ENCODE measurements at regions not wholly inside any gene's neighbourhood (a gene's known extent, or its start where the extent isn't known, plus 50 kb on each side); places are given as distances from the start of the nearest gene placed in this dataset.

DNA sequence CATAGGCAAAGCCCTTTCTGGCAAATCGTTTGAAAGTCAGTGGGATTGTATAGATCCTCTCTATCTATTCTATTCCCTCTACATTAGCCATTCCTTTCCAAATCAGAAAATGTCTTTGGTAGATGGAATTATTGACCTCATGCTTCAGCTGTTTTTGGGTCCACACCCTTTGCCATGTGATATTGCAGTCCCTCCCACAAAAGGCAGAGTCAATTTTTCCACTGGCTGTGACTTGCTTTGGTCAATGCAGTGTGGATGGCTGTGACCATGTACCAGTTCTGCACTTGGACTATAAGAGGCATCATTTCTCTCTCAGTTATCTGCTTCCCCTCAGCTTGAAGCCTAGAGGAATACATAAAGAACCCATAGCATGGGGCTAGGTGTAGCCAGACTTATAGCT, 332.9 kb downstream of the PTEN start:
- no peak for FAIRE-seq

DNA sequence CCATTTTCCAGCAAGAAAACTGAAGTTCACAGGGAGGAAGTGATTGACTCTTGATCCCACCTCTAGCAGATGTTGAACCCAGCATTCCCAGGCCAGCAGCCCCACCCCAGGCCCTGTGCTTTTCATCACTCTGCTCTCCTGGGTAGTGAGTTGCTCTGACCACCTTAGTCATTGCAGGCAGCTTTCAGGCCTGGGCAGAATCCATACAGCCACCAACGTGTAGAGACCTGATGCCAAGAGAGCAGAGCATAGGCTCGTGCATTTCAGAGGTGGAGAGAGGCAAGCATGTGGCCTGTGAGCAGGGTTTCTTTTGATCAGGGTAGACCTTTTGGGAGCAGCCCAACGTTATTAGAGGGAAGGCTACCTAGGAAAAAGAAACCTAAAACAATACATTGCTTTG, 334.6 kb downstream of the PTEN start:
- TF ChIP-seq, protein P1, sequence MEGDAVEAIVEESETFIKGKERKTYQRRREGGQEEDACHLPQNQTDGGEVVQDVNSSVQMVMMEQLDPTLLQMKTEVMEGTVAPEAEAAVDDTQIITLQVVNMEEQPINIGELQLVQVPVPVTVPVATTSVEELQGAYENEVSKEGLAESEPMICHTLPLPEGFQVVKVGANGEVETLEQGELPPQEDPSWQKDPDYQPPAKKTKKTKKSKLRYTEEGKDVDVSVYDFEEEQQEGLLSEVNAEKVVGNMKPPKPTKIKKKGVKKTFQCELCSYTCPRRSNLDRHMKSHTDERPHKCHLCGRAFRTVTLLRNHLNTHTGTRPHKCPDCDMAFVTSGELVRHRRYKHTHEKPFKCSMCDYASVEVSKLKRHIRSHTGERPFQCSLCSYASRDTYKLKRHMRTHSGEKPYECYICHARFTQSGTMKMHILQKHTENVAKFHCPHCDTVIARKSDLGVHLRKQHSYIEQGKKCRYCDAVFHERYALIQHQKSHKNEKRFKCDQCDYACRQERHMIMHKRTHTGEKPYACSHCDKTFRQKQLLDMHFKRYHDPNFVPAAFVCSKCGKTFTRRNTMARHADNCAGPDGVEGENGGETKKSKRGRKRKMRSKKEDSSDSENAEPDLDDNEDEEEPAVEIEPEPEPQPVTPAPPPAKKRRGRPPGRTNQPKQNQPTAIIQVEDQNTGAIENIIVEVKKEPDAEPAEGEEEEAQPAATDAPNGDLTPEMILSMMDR (optimal IDR thresholded peaks at IDR 0.05 in 1 of 3, IDR thresholded peaks at IDR 0.05 in 1 of 3, conservative IDR thresholded peaks at IDR 0.05 in 1 of 3; ENCODE audit: extremely low read depth in 1 of 3, insufficient read depth in 2 of 3, low read length in 3 of 3), result no peak
- no peak for TF ChIP-seq EZH2 (IDR thresholded peaks at IDR 0.05; ENCODE audit: low read length)
- Histone ChIP-seq H3K9me3 (ENCODE audit: control insufficient read depth, low read depth, low read length) (no peaks in the 10 kb centered on the region), H4K20me1 (ENCODE audit: control insufficient read depth, extremely low read depth, insufficient read depth, low read length) (no peaks in the 10 kb centered on the region), H3K79me2 (ENCODE audit: control insufficient read depth, insufficient read depth, low read length) (no peaks in the 10 kb centered on the region), H3K27me3 (ENCODE audit: control insufficient read depth, extremely low read depth, insufficient read depth, low read length) (no peaks in the 10 kb centered on the region), H2AFZ (ENCODE audit: control insufficient read depth, low read length) (peak overlapping the region; percentile 31), H3K4me2 (ENCODE audit: control insufficient read depth, extremely low read depth, insufficient read depth, low read depth, low read length) (no peak overlapping the region), H3K4me3 (ENCODE audit: control insufficient read depth in 2 of 3, extremely low read depth in 1 of 3, insufficient read depth in 2 of 3, low read depth in 1 of 3, low read length in 3 of 3) (no peak overlapping the region), H3K9ac (ENCODE audit: control insufficient read depth, extremely low read depth, insufficient read depth, low read length) (no peak overlapping the region), H3K36me3 (ENCODE audit: control insufficient read depth in 2 of 2, extremely low read depth in 1 of 2, insufficient read depth in 2 of 2, low read length in 2 of 2) (no peaks in the 10 kb centered on the region), H3K27ac (ENCODE audit: control insufficient read depth, insufficient read depth, low read length) (no peak overlapping the region), H3K9me1 (ENCODE audit: control insufficient read depth, extremely low read depth, insufficient read depth, low read length) (no peaks in the 10 kb centered on the region), H3K4me1 (ENCODE audit: control insufficient read depth, extremely low read depth, insufficient read depth, low read length) (peaks cover 13% of the 10 kb centered on the region)
- FAIRE-seq, result peak; percentile 68
- peak; percentile 91 for DNase-seq (ENCODE audit: low read depth, low spot score)
- dilution Hi-C loops (cut with MboI; ENCODE audit: extremely low pct_ligation_motif_present, low sequenced_read_pairs), result no loop called here

More for the DNA sequence above, 332.9 kb downstream of the PTEN start:
- H3K9ac ChIP-seq (ENCODE audit: control insufficient read depth, extremely low read depth, insufficient read depth, low read length), result no peak overlapping the region
- H3K4me2 ChIP-seq (ENCODE audit: control insufficient read depth, extremely low read depth, insufficient read depth, low read depth, low read length), result no peak overlapping the region
- no peak overlapping the region for H3K4me3 ChIP-seq (ENCODE audit: control insufficient read depth in 2 of 3, extremely low read depth in 1 of 3, insufficient read depth in 2 of 3, low read depth in 1 of 3, low read length in 3 of 3)
- no peaks in the 10 kb centered on the region for H3K79me2 ChIP-seq (ENCODE audit: control insufficient read depth, insufficient read depth, low read length)
- no peak for DNase-seq (ENCODE audit: low read depth, low spot score)
- no peaks in the 10 kb centered on the region for H3K27me3 ChIP-seq (ENCODE audit: control insufficient read depth, extremely low read depth, insufficient read depth, low read length)
- dilution Hi-C loops (cut with MboI; ENCODE audit: extremely low pct_ligation_motif_present, low sequenced_read_pairs), result no loop called here
- TF ChIP-seq EZH2 (IDR thresholded peaks at IDR 0.05; ENCODE audit: low read length), result no peak
- TF ChIP-seq, protein P1 (optimal IDR thresholded peaks at IDR 0.05 in 1 of 3, IDR thresholded peaks at IDR 0.05 in 1 of 3, conservative IDR thresholded peaks at IDR 0.05 in 1 of 3; ENCODE audit: extremely low read depth in 1 of 3, insufficient read depth in 2 of 3, low read length in 3 of 3), result no peak
- no peaks in the 10 kb centered on the region for H3K36me3 ChIP-seq (ENCODE audit: control insufficient read depth in 2 of 2, extremely low read depth in 1 of 2, insufficient read depth in 2 of 2, low read length in 2 of 2)
- H3K27ac ChIP-seq (ENCODE audit: control insufficient read depth, insufficient read depth, low read length), result no peak overlapping the region
- H2AFZ ChIP-seq (ENCODE audit: control insufficient read depth, low read length), result no peak overlapping the region
- peaks cover 13% of the 10 kb centered on the region for H3K4me1 ChIP-seq (ENCODE audit: control insufficient read depth, extremely low read depth, insufficient read depth, low read length)
- H3K9me1 ChIP-seq (ENCODE audit: control insufficient read depth, extremely low read depth, insufficient read depth, low read length), result no peaks in the 10 kb centered on the region
- no peaks in the 10 kb centered on the region for H3K9me3 ChIP-seq (ENCODE audit: control insufficient read depth, low read depth, low read length)
- no peaks in the 10 kb centered on the region for H4K20me1 ChIP-seq (ENCODE audit: control insufficient read depth, extremely low read depth, insufficient read depth, low read length)
